HFFc6 (cell line): ENCODE measurements at regions not wholly inside any gene's neighbourhood (a gene's known extent, or its start where the extent isn't known, plus 50 kb on each side); places are given as distances from the start of the nearest gene placed in this dataset.

Experiments
- DNase-seq: peaks from one replicate; pipeline ENCODE4 v3.0.0-alpha.2; 2018
- H3K27ac Mint-ChIP-seq: 2 replicates; pipeline ENCODE4 v1.8.0; 2020; ENCODE audit warnings: mild to moderate bottlenecking, mixed read lengths
- H3K27me3 Mint-ChIP-seq: 2 replicates; pipeline ENCODE4 v1.8.0; 2021; ENCODE audit warnings: mild to moderate bottlenecking, moderate library complexity, mixed read lengths; ENCODE audit not compliant: insufficient read depth
- H3K36me3 Mint-ChIP-seq: 2 replicates; pipeline ENCODE4 v1.8.0; 2021; ENCODE audit warnings: low read depth, mixed read lengths
- H3K4me1 Mint-ChIP-seq: 2 replicates; pipeline ENCODE4 v1.8.0; 2020; ENCODE audit warnings: low read depth, mixed read lengths
- H3K4me3 Mint-ChIP-seq: 2 replicates; pipeline ENCODE4 v1.8.0; 2020; ENCODE audit warnings: mild to moderate bottlenecking, moderate library complexity, mixed read lengths
- H3K9me3 Mint-ChIP-seq: 2 replicates; pipeline ENCODE4 v1.8.0; 2020; ENCODE audit warnings: mild to moderate bottlenecking, mixed read lengths
- TF ChIP-seq, protein P1 (sequence below): fragments of 200-600 bp; sonication (generic); IDR thresholded peaks from 2 replicates; pipeline ENCODE4 v1.5.0; 2021; ENCODE audit warnings: antibody characterized with exemption, mild to moderate bottlenecking

DNA sequence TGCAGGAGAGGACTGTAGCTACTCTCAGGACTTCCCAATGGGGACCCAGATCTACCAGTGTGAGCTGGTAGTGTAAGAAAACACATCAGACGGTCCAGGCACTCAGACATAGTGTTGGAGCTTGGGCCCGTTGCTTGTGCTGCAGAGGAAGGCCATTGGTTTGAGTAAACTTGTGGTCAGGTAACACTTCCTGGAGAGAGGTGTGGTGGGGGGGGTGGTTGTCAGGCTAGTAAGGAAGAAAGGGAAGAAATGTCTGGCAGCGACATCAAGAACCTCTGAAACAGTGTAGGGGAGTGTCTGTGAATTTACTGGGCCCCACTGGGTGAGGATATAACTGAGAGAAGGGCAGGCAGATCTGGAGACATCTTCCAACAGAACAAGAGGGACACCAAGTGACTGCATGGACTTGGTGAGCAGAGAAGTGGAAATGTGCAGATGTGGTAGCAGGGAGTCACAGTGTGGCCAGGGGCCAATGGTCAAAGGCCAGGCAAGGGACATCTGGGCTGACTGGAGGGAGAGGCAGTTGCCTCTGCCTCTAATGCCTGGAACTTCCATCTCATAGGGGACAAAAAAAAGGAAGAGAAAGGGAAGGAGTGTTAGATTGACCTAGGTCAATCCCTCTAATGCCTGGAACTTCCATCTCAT is 63.7 kb upstream of the MRPS22 start:
- peak overlapping the region; percentile 16; the same call in 1 of the 2 replicates for H3K27ac Mint-ChIP-seq
- H3K9me3 Mint-ChIP-seq: no peaks in the 10 kb centered on the region; the same call in 1 of the 2 replicates
- H3K27me3 Mint-ChIP-seq: peaks cover 9% of the 10 kb centered on the region
- H3K4me3 Mint-ChIP-seq: no peak overlapping the region
- DNase-seq: no peak
- H3K36me3 Mint-ChIP-seq: peaks cover 17% of the 10 kb centered on the region; the same call in 1 of the 2 replicates
- TF ChIP-seq, protein P1, sequence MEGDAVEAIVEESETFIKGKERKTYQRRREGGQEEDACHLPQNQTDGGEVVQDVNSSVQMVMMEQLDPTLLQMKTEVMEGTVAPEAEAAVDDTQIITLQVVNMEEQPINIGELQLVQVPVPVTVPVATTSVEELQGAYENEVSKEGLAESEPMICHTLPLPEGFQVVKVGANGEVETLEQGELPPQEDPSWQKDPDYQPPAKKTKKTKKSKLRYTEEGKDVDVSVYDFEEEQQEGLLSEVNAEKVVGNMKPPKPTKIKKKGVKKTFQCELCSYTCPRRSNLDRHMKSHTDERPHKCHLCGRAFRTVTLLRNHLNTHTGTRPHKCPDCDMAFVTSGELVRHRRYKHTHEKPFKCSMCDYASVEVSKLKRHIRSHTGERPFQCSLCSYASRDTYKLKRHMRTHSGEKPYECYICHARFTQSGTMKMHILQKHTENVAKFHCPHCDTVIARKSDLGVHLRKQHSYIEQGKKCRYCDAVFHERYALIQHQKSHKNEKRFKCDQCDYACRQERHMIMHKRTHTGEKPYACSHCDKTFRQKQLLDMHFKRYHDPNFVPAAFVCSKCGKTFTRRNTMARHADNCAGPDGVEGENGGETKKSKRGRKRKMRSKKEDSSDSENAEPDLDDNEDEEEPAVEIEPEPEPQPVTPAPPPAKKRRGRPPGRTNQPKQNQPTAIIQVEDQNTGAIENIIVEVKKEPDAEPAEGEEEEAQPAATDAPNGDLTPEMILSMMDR: no peak
- H3K4me1 Mint-ChIP-seq: peaks cover 50% of the 10 kb centered on the region

DNA sequence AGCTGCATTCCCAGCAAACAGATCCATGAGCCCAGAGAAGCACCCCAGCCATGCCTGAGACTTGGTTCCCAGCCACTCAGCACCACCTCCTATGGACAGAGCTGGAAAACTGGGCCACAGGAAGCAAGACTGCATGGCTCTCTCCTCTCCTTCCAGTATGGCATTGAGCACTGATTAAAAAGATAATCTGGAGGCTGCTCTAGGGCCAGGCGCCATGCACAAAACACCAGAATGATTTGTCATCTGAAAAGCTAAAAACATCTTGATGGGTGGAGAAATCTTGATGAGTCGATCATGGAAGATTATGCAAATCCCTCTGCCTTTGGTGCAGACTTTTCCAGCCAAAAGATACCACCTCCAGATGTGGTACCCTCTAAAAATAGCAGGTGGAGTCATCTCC is 62.7 kb upstream of the MRPS22 start:
- DNase-seq: peak; percentile 89
- Mint-ChIP-seq H3K36me3 (peaks cover 17% of the 10 kb centered on the region; the same call in 1 of the 2 replicates), H3K9me3 (no peaks in the 10 kb centered on the region; the same call in 1 of the 2 replicates), H3K4me1 (peaks cover 57% of the 10 kb centered on the region), H3K27me3 (peaks cover 9% of the 10 kb centered on the region), H3K4me3 (peak overlapping the region; percentile 89), H3K27ac (peak overlapping the region; percentile 99)
- TF ChIP-seq, protein P1: no peak; the same call in 1 of the 2 replicates

DNA sequence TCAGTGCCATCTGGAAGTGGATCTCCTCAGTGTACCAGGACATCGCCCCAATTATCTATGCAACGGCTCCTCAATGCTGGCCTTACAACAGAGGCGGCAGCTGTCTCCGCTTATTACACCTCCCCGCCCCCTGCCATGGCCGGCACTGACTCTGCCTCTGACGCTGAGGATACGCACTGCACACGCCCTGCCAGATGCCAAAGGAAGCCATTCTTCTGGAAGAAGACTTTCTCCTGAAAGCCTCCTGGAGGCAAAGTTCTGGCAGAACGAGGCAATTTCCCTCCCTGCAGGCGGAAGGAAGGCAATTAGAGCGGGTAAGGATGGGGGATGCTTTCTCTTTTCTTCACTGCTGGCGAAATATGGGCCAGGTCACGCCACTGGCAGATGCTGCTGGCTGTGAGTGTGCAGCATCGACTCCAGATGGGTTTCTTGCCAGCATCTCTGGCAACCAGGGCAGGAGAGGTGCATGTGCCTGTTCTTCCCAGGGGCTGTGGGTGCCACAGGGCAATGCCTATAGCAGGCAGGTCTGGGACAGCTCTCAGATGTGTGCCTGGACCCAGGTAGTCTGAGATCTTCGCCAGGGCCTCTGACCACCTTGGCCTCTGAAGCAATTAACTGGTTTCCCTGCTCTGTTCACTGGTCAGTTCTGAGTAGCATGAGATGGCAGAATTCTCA is 62.2 kb upstream of the MRPS22 start:
- Mint-ChIP-seq H3K9me3 (no peaks in the 10 kb centered on the region; the same call in 1 of the 2 replicates), H3K4me1 (peaks cover 57% of the 10 kb centered on the region), H3K27ac (peak overlapping the region; percentile 99), H3K36me3 (peaks cover 17% of the 10 kb centered on the region; the same call in 1 of the 2 replicates), H3K27me3 (peaks cover 9% of the 10 kb centered on the region), H3K4me3 (peak overlapping the region; percentile 89)
- DNase-seq: peak; percentile 88
- TF ChIP-seq, protein P1: no peak

DNA sequence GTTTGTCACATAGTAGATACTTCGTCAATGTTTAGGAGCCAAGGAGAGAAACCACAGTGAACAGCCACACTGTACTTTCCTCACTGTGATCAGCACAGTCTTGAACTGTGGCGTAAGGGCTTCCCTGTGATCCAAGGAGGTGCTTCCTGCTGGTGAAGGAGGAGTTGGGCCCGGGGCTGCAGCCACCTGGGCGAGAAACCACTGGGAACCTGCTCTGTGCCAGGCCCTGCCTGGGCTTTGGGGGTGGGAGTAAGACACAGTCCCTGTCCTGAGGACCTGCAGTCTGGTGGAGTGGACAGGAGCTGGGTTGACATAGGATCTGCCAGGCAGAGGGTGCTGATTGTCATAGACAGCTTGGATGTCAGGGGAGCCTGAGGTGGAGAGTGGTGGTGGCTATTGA is 60.5 kb upstream of the MRPS22 start:
- Mint-ChIP-seq H3K27me3 (peaks cover 9% of the 10 kb centered on the region), H3K36me3 (peaks cover 17% of the 10 kb centered on the region; the same call in 1 of the 2 replicates), H3K27ac (peak overlapping the region; percentile 99), H3K9me3 (no peaks in the 10 kb centered on the region; the same call in 1 of the 2 replicates), H3K4me3 (peak overlapping the region; percentile 89), H3K4me1 (peaks cover 69% of the 10 kb centered on the region)
- TF ChIP-seq, protein P1: no peak
- DNase-seq: no peak

DNA sequence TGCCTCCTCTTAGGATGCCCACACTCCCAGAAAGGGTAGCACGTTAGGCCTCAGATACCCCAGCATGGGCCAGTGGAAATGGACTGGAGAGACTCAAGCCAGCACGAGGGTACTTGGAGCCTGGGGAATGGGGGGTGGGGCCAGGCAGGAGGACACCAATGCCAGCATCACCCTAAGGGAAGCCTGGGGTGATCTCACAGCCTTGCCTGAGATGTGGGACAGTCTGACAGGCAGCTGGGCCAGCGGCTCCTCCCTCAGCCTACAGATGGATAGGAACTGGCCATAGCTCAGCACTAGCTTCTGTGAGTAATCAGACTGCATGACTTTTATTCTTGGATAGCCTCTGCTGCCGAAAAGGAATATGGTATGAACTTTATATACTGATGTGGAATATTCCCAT is 59.6 kb upstream of the MRPS22 start:
- no peaks in the 10 kb centered on the region; the same call in 1 of the 2 replicates for H3K9me3 Mint-ChIP-seq
- H3K4me3 Mint-ChIP-seq: peak overlapping the region; percentile 89
- peaks cover 23% of the 10 kb centered on the region for H3K36me3 Mint-ChIP-seq
- TF ChIP-seq, protein P1: no peak
- peak overlapping the region; percentile 99; the same call in 1 of the 2 replicates for H3K27ac Mint-ChIP-seq
- H3K27me3 Mint-ChIP-seq: peaks cover 11% of the 10 kb centered on the region
- H3K4me1 Mint-ChIP-seq: peaks cover 78% of the 10 kb centered on the region
- DNase-seq: peak; percentile 87
